Dermis microvascular lymphatic vessel endothelial cell (primary cell): ENCODE measurements at regions not wholly inside any gene's neighbourhood (a gene's known extent, or its start where the extent isn't known, plus 50 kb on each side); places are given as distances from the start of the nearest gene placed in this dataset.
"Not testable (repeated sequence)": the region's sequence is repeated elsewhere in the genome, so short reads cannot be mapped to it uniquely, and the experiment has no call there.

ENCODE experiments used
- DNase-seq, 2 donors: peaks; one replicate each; pipeline versions ENCODE4 v3.0.0 to v3.0.0-alpha.2; 2010; ENCODE audit warnings: low read depth in 2 of 2

DNA sequence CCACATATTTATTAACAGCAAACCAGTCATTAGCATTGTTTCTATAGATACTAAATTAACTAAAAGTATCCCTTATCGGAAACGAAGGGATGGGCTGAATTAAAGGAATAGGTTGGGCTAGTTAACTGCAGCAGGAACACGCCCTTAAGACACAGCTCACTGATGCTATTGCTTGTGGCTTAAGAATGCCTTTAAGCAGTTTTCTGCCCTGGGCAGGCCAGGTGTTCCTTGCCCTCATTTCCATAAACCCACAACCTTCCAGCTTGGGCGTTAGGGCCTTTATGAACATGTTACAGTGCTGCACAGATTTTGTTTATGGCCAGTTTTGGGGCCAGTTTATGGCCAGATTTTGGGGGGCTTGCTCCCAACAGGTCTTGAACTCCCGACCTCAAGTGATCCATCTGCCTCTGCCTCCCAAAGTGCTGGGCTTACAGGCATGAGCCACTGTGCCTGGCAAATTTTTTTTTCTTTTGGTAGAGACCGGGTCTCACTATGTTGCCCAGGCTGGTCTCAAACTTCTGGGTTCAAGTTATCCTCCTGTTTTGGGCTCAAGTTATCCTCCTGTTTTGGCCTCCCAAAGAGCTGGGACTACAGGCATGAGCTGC is 90.1 kb upstream of the GRIN2A start:
- DNase-seq, result not testable (repeated sequence)

DNA sequence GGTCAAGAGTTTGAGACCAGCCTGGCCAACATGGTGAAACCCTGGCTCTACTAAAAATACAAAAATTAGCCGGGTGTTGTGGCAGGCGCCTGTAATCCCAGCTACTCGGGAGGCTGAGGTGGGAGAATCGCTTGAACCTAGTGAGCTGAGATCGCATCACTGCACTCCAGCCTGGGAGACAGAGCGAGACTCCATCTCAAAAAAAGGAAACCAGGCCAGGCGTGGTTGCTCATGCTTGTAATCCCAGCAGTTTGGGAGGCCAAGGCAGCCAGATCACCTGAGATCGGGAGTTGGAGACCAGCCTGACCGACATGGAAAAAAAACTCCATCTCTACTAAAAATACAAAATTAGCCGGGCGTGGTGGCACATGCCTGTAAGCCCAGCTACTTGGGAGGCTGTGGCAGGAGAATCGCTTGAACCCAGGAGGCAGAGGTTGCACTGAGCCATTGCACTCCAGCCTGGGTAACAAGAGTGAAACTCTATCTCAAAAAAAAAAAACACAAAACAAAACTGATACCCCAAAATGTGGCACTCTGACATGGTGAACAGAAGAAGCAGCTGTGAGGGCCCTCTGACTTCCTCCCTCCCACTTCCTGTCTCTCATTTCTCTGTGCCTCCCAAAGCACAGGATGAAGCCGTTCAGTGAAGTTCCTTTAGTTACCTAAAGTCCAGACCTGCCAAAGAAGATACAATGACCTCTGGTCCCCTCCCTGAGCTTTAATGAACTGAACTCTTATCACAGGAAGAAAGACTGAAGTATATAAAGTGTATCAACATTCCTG is 93.2 kb upstream of the GRIN2A start:
- DNase-seq, result not testable (repeated sequence)

DNA sequence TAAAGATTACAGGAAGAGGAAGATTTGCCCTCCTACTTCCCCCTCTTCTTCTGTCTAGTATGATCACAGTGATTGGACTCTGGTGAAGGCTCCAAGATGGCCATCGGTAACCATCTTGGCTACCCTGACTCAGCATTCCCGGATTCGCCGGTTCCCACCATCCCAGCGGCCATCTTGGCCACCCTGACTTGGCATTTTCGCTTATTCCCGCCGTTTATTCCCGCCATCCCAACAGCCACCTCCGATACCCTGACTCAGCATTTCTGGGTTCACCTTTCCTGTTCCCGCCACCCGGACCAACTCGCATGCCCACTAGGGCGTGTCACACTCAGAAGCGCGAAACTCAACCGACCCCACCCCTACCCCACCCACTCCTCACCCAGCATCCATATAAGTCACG is 95.4 kb upstream of the GRIN2A start:
- no peak for DNase-seq

DNA sequence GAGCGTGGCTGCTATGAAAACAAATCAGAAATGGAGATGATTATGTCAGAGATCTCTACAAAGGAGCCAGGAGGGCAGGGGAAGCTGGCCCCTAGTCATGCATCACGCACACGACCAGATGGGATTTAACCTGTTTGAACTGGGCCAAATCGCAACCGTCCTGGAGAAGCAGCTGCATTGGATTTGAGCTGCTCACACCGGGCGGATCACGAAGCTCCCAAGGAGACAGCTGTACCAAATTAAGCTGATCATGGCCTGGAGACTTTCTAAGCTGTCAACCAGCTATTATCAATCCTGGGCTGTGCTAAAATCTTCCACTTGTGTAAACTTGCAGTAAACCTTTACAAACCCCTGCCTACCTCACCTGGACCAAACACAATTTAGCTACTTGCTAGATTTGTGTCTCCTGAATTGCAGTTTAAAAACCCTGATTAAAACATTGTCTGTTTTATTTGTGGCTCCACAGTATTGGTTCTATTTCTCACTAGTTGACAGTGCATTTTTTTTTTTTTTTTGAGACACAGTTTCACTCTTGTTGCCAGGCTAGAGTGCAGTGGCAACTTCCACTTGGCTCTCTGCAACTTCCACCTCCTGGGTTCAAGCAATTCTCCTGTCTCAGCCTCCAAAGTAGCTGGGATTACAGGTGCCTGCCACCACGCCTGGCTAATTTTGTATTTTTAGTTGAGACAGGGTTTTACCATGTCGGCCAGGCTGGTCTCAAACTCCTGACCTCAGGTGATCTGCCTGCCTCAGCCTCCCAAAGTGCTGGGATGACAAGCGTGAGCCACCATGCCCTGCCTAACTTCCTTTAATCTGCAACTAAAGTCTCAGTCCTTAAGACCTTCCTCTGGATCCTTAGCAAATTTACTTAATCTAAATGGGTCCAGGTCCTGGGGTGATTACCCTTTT is 98.3 kb upstream of the GRIN2A start:
- DNase-seq, result no peak

DNA sequence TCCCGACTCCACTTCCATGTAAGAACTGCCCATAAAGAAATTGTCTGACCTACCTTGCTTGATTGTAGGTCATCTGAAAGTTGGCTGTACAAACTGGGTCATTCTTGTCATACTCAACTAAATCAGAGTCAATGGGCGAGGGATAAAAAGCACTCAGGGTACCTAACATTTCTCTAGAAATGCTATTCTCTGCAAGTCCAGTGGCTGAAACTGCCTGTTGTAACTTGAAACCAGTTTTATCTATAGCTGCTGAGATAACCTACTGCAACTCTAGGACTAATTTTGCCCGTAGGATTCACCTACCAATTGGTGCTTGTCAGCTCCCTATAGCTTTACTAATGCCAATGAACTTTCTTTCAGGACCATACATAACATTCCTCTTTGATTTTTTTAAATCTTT is 100.1 kb upstream of the GRIN2A start:
- no peak for DNase-seq

DNA sequence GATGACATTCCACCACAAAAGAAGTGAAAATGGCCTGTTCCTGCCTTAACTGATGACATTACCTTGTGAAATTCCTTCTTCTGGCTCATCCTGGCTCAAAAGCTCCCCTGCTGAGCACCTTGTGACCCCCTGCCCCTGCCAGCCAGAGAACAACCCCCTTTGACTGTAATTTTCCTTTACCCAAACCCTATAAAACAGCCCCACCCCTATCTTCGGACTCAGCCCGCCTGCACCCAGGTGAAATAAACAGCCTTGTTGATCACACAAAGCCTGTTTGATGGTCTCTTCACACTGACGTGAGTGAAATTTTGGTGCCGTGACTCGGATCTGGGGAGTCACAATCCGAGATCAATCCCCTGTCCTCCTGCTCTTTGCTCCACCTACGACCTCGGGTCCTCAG is 101.0 kb upstream of the GRIN2A start:
- not testable (repeated sequence) for DNase-seq

DNA sequence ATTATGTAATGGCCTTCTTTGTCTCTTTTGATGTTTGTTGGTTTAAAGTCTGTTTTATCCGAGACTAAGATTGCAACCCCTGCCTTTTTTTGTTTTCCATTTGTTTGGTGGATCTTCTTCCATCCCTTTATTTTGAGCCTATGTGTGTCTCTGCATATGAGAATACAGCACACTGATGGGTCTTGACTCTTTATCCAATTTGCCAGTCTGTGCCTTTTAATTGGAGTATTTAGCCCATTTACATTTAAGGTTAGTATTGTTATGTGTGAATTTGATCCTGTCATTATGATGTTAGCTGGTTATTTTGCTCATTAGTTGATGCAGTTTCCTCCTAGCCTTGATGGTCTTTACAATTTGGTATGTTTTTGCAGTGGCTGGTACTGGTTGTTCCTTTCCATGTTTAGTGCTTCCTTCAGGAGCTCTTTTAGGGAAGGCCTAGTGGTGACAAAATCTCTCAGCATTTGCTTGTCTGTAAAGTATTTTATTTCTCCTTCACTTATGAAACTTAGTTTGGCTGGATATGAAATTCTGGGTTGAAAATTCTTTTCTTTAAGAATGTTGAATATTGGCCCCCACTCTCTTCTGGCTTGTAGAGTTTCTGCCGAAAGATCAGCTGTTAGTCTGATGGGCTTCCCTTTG is 95.3 kb upstream of the ATF7IP2 start:
- DNase-seq, result not testable (repeated sequence)

DNA sequence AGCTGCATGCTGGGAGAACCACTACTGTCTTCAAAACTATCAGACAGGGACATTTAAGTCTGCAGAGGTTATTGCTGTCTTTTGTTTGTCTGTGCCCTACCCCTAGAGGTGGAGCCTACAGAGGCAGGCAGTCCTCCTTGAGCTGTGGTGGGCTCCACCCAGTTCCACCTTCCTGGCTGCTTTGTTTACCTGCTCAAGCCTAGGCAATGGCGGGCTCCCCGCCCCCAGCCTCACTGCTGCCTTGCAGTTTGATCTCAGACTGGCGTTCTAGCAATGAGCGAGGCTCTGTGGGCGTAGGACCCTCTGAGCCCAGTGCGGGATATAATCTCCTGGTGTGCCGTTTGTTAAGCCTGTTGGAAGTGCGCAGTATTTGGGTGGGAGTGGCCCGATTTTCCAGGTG is 93.7 kb upstream of the ATF7IP2 start:
- not testable (repeated sequence) for DNase-seq

DNA sequence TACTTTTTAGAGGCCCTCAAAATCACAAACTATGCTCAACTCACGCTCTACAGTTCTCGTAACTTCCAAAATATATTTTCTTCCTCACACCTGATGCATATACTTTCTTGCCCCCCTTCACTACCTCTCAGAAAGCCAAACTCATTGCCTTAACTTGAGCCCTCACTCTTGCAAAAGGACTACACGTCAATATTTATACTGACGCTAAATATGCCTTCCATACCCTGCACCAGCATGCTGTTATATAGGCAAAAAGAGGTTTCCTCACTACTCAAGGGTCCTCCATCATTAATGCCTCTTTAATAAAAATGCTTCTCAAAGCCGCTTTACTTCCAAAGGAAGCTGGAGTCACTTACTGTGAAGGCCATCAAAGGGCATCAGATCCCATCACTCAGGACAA is 92.9 kb upstream of the ATF7IP2 start:
- DNase-seq, result not testable (repeated sequence)

DNA sequence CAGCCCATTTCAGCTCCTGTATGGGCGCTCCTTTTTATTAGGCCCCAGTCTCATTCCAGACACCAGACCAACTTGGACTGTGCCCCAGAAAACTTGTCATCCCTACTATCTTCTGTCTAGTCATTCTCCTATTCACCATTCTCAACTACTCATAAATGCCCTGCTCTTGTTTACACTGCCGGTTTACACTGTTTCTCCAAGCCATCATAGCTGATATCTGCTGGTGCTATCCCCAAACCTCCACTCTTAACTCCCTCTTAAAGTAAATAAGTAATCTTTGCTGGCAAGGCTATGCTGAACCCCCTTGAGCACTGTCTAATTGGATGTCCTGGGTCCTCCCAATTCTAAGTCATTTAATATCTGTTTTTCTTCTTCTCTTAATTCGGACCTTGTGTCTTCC is 91.7 kb upstream of the ATF7IP2 start:
- DNase-seq, result not testable (repeated sequence)

DNA sequence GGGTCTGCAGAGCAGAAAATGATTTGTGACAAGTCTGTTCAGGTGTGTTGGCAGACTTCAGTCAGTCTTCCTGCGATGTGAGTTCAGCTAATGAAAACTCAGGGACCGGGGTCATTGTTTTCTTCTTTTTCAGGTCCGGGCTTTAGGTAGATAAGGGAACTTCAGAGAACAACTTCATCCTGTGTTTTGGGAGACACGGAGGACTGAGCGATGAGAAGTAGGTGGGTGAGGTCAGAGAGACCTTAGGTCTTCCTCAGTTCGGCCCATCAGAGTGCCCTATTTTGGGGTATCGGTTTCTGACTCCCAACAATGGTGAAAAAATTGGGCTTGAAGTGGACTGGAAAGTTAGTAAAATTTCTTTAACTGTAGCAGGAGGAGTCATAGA is 88.9 kb upstream of the ATF7IP2 start:
- no peak for DNase-seq

DNA sequence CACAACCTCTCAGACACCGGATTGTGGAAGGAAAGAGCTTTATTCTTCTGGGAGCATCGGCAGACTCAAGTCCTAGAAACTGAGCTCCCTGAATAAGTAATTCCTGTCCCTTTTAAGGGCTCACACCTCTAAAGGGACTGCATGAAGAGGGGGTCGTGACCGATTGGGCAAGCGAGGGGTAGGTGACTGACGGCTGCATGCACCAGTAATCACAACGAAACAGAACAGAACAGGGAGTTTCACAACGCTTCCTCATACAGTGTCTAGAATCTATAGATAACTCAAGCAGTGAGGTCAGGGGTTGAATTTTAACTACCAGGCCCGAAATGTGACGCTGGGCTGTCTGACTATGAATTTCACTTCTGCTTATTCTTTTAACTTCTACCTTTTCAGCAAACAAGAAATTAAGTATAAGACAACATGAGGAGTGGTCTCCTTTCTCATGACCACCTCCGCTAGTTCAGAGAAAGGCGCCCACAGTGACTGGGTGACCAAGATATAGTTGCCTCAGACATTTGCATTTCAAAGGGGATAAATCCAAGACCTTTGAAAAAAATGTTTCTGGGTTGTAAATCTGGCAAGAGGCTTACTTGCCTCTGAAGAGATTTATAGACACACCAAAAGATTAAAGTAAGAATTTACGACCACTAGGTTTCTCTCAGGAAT is 88.4 kb upstream of the ATF7IP2 start:
- DNase-seq, result no peak

DNA sequence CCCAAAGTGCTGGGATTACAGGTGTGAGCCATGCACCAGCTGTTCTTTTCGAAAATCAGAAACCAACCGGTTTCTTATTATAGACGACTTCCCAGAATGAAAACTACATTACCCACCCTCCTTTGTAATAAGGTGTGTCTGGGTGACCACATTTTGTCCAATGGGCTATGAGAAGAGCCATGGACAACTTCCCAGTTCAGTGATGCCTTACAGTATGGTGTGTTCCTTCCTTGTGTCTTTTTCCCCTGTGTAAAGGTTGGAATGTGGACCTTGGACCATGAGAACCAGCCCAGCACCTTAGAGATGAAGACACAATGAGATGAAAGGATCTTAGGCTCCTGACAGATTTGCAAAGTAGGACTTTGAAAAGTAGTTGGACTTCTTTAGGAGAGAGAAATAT is 85.0 kb upstream of the ATF7IP2 start:
- DNase-seq, result no peak

DNA sequence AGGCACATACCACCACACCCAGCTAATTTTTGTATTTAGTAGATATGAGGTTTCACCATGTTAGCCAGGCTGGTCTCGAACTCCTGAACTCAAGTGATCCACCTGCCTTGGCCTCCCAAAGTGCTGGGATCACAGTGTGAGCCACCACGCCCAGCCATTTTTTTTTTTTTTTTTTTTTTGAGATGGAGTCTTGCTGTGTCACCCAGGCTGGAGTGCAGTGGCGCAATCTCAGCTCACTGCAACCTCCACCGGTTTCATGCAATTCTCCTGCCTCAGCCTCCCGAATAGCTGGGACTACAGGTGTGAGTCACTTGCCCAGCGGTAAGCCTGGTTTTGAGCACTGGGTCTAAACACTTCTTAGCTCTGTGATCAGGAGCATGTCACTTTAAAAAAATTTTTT is 84.3 kb upstream of the ATF7IP2 start:
- not testable (repeated sequence) for DNase-seq

DNA sequence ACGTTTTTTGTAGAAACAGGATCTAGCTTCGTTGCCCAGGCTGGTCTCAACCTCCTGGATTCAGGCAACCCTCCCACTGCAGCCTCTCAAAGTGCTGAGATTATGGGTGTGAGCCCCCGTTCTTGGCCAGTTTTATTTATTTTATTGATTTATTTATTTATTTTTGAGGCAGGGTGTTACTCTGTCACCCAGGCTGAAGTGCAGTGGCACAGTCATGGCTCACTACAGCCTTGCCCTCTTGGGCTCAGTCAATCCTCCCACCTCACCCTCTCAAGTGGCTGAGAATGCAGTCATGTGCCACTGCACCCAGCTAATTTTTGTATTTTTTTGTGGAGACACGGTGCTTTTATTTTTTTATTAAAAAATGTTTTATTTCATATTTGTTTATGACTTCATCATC is 79.9 kb upstream of the ATF7IP2 start:
- DNase-seq, result no peak

DNA sequence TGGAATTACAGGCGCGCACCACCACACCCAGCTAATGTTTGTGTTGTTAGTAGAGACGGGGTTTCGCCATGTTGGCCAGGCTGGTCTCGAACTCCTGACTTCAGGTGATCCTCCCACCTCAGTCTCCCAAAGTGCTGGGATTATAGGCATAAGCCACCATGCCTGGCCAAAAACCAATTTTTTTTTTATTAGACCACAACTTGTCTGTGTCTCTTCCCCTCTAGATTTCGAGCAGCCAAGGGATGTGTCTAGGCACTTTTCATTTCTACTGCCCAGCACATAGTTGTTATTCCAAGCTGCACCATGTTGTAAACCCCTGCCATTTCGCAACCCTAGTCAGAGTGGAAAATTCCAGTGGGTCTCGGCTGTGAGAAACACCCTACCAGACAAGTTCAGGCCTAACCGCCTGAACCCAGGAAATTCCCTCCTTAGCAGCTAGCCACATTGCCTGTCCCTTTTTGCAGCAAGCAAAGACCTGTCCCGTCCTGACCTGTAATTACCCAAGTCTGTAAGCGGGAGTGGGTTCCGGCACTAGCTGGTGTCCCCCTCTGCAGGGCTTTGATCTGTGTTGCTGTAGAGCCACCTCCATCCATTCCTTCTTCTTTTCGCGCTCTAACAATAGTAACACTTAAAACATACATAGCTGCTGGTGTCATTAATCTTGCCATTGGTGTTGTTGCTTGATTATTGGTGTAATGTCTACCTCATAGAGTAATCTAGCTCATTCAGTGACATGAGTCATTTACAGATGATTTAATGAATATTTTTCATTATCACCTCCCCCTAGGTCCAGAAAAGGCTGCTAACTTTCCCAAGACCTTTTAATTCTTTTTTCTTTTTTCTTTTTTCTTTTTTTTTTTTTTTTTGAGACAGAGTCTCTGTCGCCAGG is 77.3 kb upstream of the ATF7IP2 start:
- DNase-seq, result no peak

DNA sequence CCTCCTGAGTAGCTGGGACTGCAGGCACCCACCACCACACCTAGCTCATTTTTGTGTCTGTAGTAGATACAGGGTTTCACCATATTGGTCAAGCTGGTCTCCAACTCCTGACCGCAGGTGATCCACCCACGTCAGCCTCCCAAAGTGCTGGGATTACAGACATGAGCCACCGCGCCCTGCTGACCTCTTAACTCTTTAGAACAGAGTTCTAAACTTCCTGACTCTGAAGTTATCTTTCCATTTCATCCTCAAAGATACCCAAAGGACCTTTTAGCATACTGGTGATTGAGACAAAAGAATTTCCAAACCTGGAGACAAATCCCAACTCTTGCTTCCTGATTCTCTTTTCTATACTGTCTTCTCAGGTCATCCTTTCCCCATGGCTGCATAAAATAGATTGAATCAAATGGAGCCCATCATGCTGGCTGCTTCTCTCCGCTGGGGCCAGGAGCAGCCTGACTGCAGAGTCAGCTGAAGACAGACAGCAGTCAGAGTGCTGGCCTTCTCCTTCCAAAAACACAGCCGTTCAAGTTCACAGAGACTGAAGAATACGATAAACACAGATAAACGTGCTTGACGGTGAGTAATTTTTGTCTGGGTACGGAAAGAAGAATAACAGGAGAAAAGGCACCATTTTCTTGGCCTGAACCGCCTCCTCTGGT is 76.5 kb upstream of the ATF7IP2 start:
- no peak for DNase-seq

DNA sequence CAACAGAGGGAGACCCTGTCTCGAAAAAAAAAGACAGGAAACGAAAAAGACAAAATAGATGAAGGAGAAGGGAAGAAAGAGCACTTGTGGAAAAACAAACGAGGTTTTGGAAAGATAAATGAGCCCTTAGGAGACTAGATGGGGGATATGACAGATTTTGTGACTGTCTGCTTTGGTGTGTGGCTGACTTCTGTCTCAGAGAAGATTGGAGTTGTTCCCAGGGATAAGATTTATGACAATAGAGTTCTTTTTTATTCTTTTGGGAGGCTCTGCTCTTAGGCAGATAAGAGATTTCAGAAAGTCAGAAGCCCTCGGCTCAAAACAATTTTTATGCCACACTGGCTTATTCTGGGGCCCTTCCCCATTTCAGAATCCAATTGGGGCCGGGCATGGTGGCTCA is 73.9 kb upstream of the ATF7IP2 start:
- DNase-seq, result no peak

DNA sequence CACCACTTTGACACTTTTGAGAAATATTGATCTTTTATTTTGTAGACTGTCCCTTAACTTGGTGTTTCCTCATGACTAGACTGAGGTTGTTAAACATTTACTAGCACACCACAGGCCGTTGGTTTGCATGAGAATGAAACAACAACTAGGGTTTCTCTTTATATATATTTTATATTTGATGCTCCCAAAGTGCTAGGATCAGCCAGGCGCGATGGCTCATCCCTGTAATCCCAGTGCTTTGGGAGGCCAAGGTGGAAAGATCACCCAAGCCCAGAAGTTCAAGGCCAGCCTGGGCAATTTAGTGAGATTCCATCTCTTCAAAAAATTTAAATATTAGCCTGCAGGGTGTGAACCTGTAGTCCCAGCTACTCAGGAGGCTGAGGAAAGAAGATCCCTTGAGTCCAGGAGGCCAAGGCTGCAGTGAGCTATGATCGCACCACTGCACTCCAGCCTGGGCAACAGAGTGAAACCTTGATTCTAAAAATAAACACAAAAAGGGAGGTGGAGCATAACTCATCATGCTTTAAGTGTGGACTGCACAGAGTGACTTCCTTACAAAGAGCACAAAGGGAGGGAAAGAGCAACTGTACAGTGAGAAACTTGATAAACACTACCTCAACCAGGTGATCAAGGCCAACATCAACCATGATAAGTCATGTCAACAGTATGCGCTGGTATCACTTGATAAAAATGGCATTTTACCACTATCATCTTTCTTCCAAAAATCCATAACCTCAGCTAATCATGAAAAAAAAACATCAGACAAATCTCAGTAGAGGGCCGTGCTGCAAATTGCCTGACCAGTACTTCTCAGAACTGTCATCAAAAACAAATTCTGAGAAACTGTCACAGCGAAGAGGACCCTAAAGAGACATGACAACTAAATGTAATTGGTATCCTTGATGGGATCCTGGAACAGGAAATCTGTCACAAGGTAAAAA is 72.8 kb upstream of the ATF7IP2 start:
- no peak for DNase-seq
